Karpas-422 (cell line): ENCODE measurements at regions not wholly inside any gene's neighbourhood (a gene's known extent, or its start where the extent isn't known, plus 50 kb on each side); places are given as distances from the start of the nearest gene placed in this dataset.

Experiments used
- DNase-seq: peaks from one replicate; pipeline ENCODE4 v3.0.0-alpha.2; 2015
- H2AFZ ChIP-seq: fragments of 200-600 bp; sonication (generic); 2 replicates; pipeline ENCODE4 v1.6.1; 2014; ENCODE audit warnings: antibody characterized with exemption, low read length, mixed read lengths
- H3K27ac ChIP-seq: fragments of 200-600 bp; sonication (generic); 2 replicates; pipeline ENCODE4 v1.5.1; 2014; ENCODE audit warnings: mild to moderate bottlenecking, low read length, moderate library complexity
- H3K27me3 ChIP-seq: fragments of 200-600 bp; sonication (generic); 2 replicates; pipeline ENCODE4 v1.6.1; 2014; ENCODE audit warnings: low read length, mixed read lengths
- H3K36me3 ChIP-seq: fragments of 200-600 bp; sonication (generic); 2 replicates; pipeline ENCODE4 v1.6.1; 2014; ENCODE audit warnings: low read length, mixed read lengths; ENCODE audit not compliant: insufficient read depth
- H3K4me1 ChIP-seq: fragments of 200-600 bp; sonication (generic); 2 replicates; pipeline ENCODE4 v1.6.1; 2014; ENCODE audit warnings: mild to moderate bottlenecking, low read length, mixed read lengths
- H3K4me2 ChIP-seq: fragments of 200-600 bp; sonication (generic); 2 replicates; pipeline ENCODE4 v1.6.1; 2014; ENCODE audit warnings: low read length, low read depth, mild to moderate bottlenecking; ENCODE audit not compliant: poor library complexity, severe bottlenecking
- H3K4me3 ChIP-seq: fragments of 200-600 bp; sonication (generic); 2 replicates; pipeline ENCODE4 v1.5.1; 2014; ENCODE audit warnings: mild to moderate bottlenecking, antibody characterized with exemption, low read length, mixed read lengths
- H3K79me2 ChIP-seq: fragments of 200-600 bp; sonication (generic); 2 replicates; pipeline ENCODE4 v1.6.1; 2014; ENCODE audit warnings: mild to moderate bottlenecking, low read length, mixed read lengths
- H3K9ac ChIP-seq: fragments of 200-600 bp; sonication (generic); 2 replicates; pipeline ENCODE4 v1.6.0; 2014; ENCODE audit warnings: low read length
- H3K9me2 ChIP-seq: fragments of 200-600 bp; sonication (generic), shearing (Covaris generic); replicated peaks from 2 replicates; pipeline ENCODE4 v1.6.0; 2014; ENCODE audit warnings: mild to moderate bottlenecking, low read length, moderate library complexity; ENCODE audit not compliant: insufficient read depth
- H3K9me3 ChIP-seq: fragments of 300-700, 200-600 bp; sonication (generic); 2 replicates; pipeline ENCODE4 v1.6.1; 2014; ENCODE audit warnings: low read length, mixed read lengths
- H4K20me1 ChIP-seq: fragments of 200-600 bp; sonication (generic); 2 replicates; pipeline ENCODE4 v1.6.1; 2014; ENCODE audit warnings: mild to moderate bottlenecking, antibody characterized with exemption, low read length, low read depth; ENCODE audit not compliant: insufficient read depth

- no peak overlapping the region for H3K4me2 ChIP-seq
- H4K20me1 ChIP-seq = no peaks in the 10 kb centered on the region
- H3K9me3 ChIP-seq = no peaks in the 10 kb centered on the region
- no peak overlapping the region for H3K4me3 ChIP-seq
- no peak overlapping the region for H3K9ac ChIP-seq
- H3K36me3 ChIP-seq = no peaks in the 10 kb centered on the region
- H3K79me2 ChIP-seq = no peaks in the 10 kb centered on the region
- H3K27me3 ChIP-seq = no peaks in the 10 kb centered on the region
- no peak overlapping the region for H3K27ac ChIP-seq
- H2AFZ ChIP-seq = no peak overlapping the region
- H3K4me1 ChIP-seq = peaks cover 4% of the 10 kb centered on the region; the same call in 1 of the 2 replicates
- no peaks in the 10 kb centered on the region for H3K9me2 ChIP-seq
- no peak for DNase-seq
These were observed 123.4 kb upstream of the SLC24A5 start for GRCh38 chr15:47997195-47998080.

DNA sequence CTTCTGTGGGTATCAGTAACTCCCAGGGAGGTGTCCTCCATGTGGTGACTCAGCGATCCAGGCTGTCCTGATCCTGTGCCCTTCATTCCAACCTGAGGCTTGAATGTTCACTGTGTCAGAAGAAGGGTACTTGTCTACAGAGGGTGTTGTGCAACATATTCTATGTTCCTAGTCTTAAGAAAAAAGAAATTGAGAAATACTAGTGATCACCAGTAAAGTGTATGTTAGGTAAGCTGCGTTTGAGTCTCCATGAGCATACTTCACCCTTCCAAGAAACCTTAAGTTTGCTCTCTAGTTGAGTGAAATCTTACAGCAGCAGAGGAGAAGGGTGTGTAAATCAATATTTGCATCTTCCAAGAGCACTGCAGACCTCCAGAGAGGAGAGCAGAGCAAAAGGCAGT lies 122.2 kb upstream of the SLC24A5 start:
- Histone ChIP-seq H4K20me1 (no peaks in the 10 kb centered on the region), H3K4me3 (no peak overlapping the region), H3K79me2 (no peaks in the 10 kb centered on the region), H3K9me2 (no peaks in the 10 kb centered on the region), H3K27ac (no peak overlapping the region), H3K9ac (no peak overlapping the region), H3K4me1 (peaks cover 4% of the 10 kb centered on the region; the same call in 1 of the 2 replicates), H3K36me3 (no peaks in the 10 kb centered on the region), H3K4me2 (no peak overlapping the region), H2AFZ (no peak overlapping the region), H3K27me3 (no peaks in the 10 kb centered on the region), H3K9me3 (no peaks in the 10 kb centered on the region)
- no peak for DNase-seq

DNA sequence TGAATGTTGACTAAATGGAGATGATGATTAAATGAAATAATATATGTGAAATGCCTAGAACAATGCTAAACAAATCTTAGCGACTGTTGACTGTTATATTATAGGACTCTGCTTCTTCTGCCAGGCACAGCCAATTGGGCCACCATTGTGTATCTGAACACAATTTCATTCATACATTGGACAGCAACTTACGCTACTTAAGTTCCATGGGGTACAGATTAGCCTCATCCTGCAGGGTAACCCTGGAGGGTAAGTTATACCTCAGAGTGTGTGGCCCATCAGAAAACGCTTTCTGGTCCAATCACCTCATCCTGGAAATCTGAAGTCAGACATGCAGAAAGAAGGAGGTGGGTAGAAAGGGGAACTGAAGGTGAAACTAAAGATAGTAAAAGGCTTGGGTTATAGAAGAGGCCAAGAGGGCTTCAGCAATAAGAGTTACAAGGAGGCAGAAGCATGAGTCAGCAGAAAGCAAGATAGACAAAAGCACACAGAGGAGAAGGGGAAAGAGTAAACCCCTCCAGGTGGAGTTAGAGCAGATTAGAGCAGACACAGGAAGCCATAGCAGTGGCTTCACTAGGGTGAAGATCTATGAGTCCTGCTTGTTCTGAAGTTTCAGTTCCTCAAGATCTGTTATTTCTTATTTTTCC lies 119.3 kb upstream of the SLC24A5 start:
- Histone ChIP-seq H3K79me2 (no peaks in the 10 kb centered on the region), H4K20me1 (no peaks in the 10 kb centered on the region), H3K9ac (no peak overlapping the region), H3K9me2 (no peaks in the 10 kb centered on the region), H3K4me3 (no peak overlapping the region), H3K27ac (no peak overlapping the region), H3K4me2 (no peak overlapping the region), H3K4me1 (peaks cover 4% of the 10 kb centered on the region; the same call in 1 of the 2 replicates), H3K36me3 (no peaks in the 10 kb centered on the region), H3K27me3 (no peaks in the 10 kb centered on the region), H3K9me3 (no peaks in the 10 kb centered on the region), H2AFZ (no peak overlapping the region)
- DNase-seq = no peak

GRCh38 chr15:48002767-48003166 lies 118.0 kb upstream of the SLC24A5 start:
- Histone ChIP-seq H3K27me3 (no peaks in the 10 kb centered on the region), H3K9ac (no peak overlapping the region), H3K4me3 (no peak overlapping the region), H3K4me1 (peaks cover 4% of the 10 kb centered on the region; the same call in 1 of the 2 replicates), H4K20me1 (no peaks in the 10 kb centered on the region), H3K27ac (no peak overlapping the region), H3K9me3 (no peaks in the 10 kb centered on the region), H3K79me2 (no peaks in the 10 kb centered on the region), H3K9me2 (no peaks in the 10 kb centered on the region), H3K4me2 (no peak overlapping the region), H3K36me3 (no peaks in the 10 kb centered on the region), H2AFZ (no peak overlapping the region)
- no peak for DNase-seq

DNA sequence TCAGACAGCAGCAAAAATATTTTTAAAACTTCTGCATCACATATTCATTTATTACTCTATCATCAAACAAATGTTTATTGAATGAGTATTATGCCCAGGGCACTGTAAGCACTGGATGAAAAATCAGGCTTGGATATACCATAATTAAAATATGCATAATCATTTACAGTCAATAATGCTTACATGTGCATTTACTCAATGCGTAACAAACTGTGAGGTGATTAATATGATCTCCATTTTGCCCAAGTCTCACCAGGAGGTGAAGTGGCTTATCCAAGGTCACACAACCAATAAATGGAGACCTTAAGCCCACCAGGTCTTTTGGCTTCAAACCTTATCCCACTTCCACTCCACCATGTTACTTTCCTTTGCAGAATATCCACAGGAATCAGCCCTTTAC lies 117.3 kb upstream of the SLC24A5 start:
- peaks cover 4% of the 10 kb centered on the region; the same call in 1 of the 2 replicates for H3K4me1 ChIP-seq
- H3K9me3 ChIP-seq = no peaks in the 10 kb centered on the region
- H4K20me1 ChIP-seq = no peaks in the 10 kb centered on the region
- no peak overlapping the region for H3K27ac ChIP-seq
- no peak for DNase-seq
- no peaks in the 10 kb centered on the region for H3K79me2 ChIP-seq
- H3K4me2 ChIP-seq = no peak overlapping the region
- no peaks in the 10 kb centered on the region for H3K27me3 ChIP-seq
- no peaks in the 10 kb centered on the region for H3K9me2 ChIP-seq
- H2AFZ ChIP-seq = no peak overlapping the region
- no peaks in the 10 kb centered on the region for H3K36me3 ChIP-seq
- no peak overlapping the region for H3K4me3 ChIP-seq
- no peak overlapping the region for H3K9ac ChIP-seq

GRCh38 chr15:48005077-48005476 lies 115.7 kb upstream of the SLC24A5 start:
- Histone ChIP-seq H3K27me3 (no peaks in the 10 kb centered on the region), H3K4me3 (no peak overlapping the region), H3K4me2 (no peak overlapping the region), H2AFZ (no peak overlapping the region), H3K9me3 (no peaks in the 10 kb centered on the region), H3K27ac (no peak overlapping the region), H4K20me1 (no peaks in the 10 kb centered on the region), H3K9ac (no peak overlapping the region), H3K4me1 (peaks cover 4% of the 10 kb centered on the region; the same call in 1 of the 2 replicates), H3K9me2 (no peaks in the 10 kb centered on the region), H3K36me3 (no peaks in the 10 kb centered on the region), H3K79me2 (no peaks in the 10 kb centered on the region)
- no peak for DNase-seq

- Histone ChIP-seq H4K20me1 (no peaks in the 10 kb centered on the region), H3K9ac (no peak overlapping the region), H2AFZ (no peak overlapping the region), H3K9me2 (no peaks in the 10 kb centered on the region), H3K4me2 (no peak overlapping the region), H3K27me3 (no peaks in the 10 kb centered on the region), H3K36me3 (no peaks in the 10 kb centered on the region), H3K4me1 (peaks cover 4% of the 10 kb centered on the region; the same call in 1 of the 2 replicates), H3K9me3 (no peaks in the 10 kb centered on the region), H3K79me2 (no peaks in the 10 kb centered on the region), H3K4me3 (no peak overlapping the region), H3K27ac (no peak overlapping the region)
- DNase-seq = no peak
These were observed 114.7 kb upstream of the SLC24A5 start for GRCh38 chr15:48006031-48006511.

- Histone ChIP-seq H4K20me1 (no peaks in the 10 kb centered on the region), H3K9me2 (no peaks in the 10 kb centered on the region), H3K4me2 (no peak overlapping the region), H3K27ac (no peak overlapping the region), H3K36me3 (no peaks in the 10 kb centered on the region), H3K4me1 (no peaks in the 10 kb centered on the region), H3K9me3 (no peaks in the 10 kb centered on the region), H3K27me3 (no peaks in the 10 kb centered on the region; the same call in 1 of the 2 replicates), H3K4me3 (no peak overlapping the region), H3K9ac (no peak overlapping the region), H2AFZ (no peak overlapping the region), H3K79me2 (no peaks in the 10 kb centered on the region)
- DNase-seq = no peak
These were observed 110.5 kb upstream of the SLC24A5 start for GRCh38 chr15:48010316-48010715.
